ENCODE measurements at regions not wholly inside any gene's neighbourhood (a gene's known extent, or its start where the extent isn't known, plus 50 kb on each side); places are given as distances from the start of the nearest gene placed in this dataset.
A peak's percentile ranks its signal among the peaks of the same experiment; 100 is the strongest.
"Not testable (repeated sequence)": the region's sequence is repeated elsewhere in the genome, so short reads cannot be mapped to it uniquely, and the experiment has no call there.

GRCh38 chr4:127291316-127291715 lies 341.4 kb upstream of the INTU start:
- no peak for DNase-seq (ENCODE audit: extremely low read depth in 1 of 11, low read depth in 9 of 11, low spot score in 4 of 11)

GRCh38 chr4:127293496-127293895 lies 339.3 kb upstream of the INTU start:
- peak in 3 of 11 donors; percentile 25 to 42 (median 33) for DNase-seq (ENCODE audit: extremely low read depth in 1 of 11, low read depth in 9 of 11, low spot score in 4 of 11)

GRCh38 chr4:127304356-127304755 lies 328.4 kb upstream of the INTU start:
- no peak for DNase-seq (ENCODE audit: extremely low read depth in 1 of 11, low read depth in 9 of 11, low spot score in 4 of 11)

GRCh38 chr4:127307996-127308395 lies 324.8 kb upstream of the INTU start:
- DNase-seq (ENCODE audit: extremely low read depth in 1 of 11, low read depth in 9 of 11, low spot score in 4 of 11): no peak

GRCh38 chr4:127309369-127310102 lies 323.2 kb upstream of the INTU start:
- no peak for DNase-seq (ENCODE audit: extremely low read depth in 1 of 11, low read depth in 9 of 11, low spot score in 4 of 11)

- no peak for DNase-seq (ENCODE audit: extremely low read depth in 1 of 11, low read depth in 9 of 11, low spot score in 4 of 11)
These were observed 321.4 kb upstream of the INTU start for GRCh38 chr4:127311371-127311770.

GRCh38 chr4:127311924-127312323 lies 320.8 kb upstream of the INTU start:
- no peak for DNase-seq (ENCODE audit: extremely low read depth in 1 of 11, low read depth in 9 of 11, low spot score in 4 of 11)

- DNase-seq (ENCODE audit: extremely low read depth in 1 of 11, low read depth in 9 of 11, low spot score in 4 of 11): no peak
These were observed 319.0 kb upstream of the INTU start for GRCh38 chr4:127313767-127314166.

- DNase-seq (ENCODE audit: extremely low read depth in 1 of 11, low read depth in 9 of 11, low spot score in 4 of 11): no peak
These were observed 305.3 kb upstream of the INTU start for GRCh38 chr4:127327491-127327890.

GRCh38 chr4:127335073-127335620 lies 297.6 kb upstream of the INTU start:
- DNase-seq (ENCODE audit: extremely low read depth in 1 of 11, low read depth in 9 of 11, low spot score in 4 of 11): no peak

- no peak for DNase-seq (ENCODE audit: extremely low read depth in 1 of 11, low read depth in 9 of 11, low spot score in 4 of 11)
These were observed 297.0 kb upstream of the INTU start for GRCh38 chr4:127335732-127336131.

GRCh38 chr4:127343123-127343522 lies 289.6 kb upstream of the INTU start:
- DNase-seq (ENCODE audit: extremely low read depth in 1 of 11, low read depth in 9 of 11, low spot score in 4 of 11): not testable (repeated sequence)

- DNase-seq (ENCODE audit: extremely low read depth in 1 of 11, low read depth in 9 of 11, low spot score in 4 of 11): no peak
These were observed 288.7 kb upstream of the INTU start for GRCh38 chr4:127344071-127344470.

GRCh38 chr4:127347936-127348335 lies 284.8 kb upstream of the INTU start:
- DNase-seq (ENCODE audit: extremely low read depth in 1 of 11, low read depth in 9 of 11, low spot score in 4 of 11): peak in 1 of 11 donors; percentile 8

- DNase-seq (ENCODE audit: extremely low read depth in 1 of 11, low read depth in 9 of 11, low spot score in 4 of 11): no peak
These were observed 280.3 kb upstream of the INTU start for GRCh38 chr4:127352220-127353113.

- DNase-seq (ENCODE audit: extremely low read depth in 1 of 11, low read depth in 9 of 11, low spot score in 4 of 11): no peak
These were observed 277.0 kb upstream of the INTU start for GRCh38 chr4:127355743-127356142.

GRCh38 chr4:127357765-127358164 lies 275.0 kb upstream of the INTU start:
- no peak for DNase-seq (ENCODE audit: extremely low read depth in 1 of 11, low read depth in 9 of 11, low spot score in 4 of 11)

- no peak for DNase-seq (ENCODE audit: extremely low read depth in 1 of 11, low read depth in 9 of 11, low spot score in 4 of 11)
These were observed 270.1 kb upstream of the INTU start for GRCh38 chr4:127362686-127363085.

- no peak for DNase-seq (ENCODE audit: extremely low read depth in 1 of 11, low read depth in 9 of 11, low spot score in 4 of 11)
These were observed 268.4 kb upstream of the INTU start for GRCh38 chr4:127364397-127364796.

- DNase-seq (ENCODE audit: extremely low read depth in 1 of 11, low read depth in 9 of 11, low spot score in 4 of 11): no peak
These were observed 267.8 kb upstream of the INTU start for GRCh38 chr4:127364911-127365310.

Data from renal cortex interstitium (tissue), 11 donors.